Lower leg skin (tissue), 3 donors: ENCODE measurements at regions not wholly inside any gene's neighbourhood (a gene's known extent, or its start where the extent isn't known, plus 50 kb on each side); places are given as distances from the start of the nearest gene placed in this dataset.
"Not testable (repeated sequence)": the region's sequence is repeated elsewhere in the genome, so short reads cannot be mapped to it uniquely, and the experiment has no call there.

Source experiments
- CTCF ChIP-seq, 3 donors: fragments of 450-650 bp; IDR thresholded peaks; one replicate each; pipeline ENCODE4 v1.5.1; 2016; ENCODE audit warnings: antibody characterized with exemption in 3 of 3, mild to moderate bottlenecking in 3 of 3, moderate library complexity in 2 of 3
- POLR2A ChIP-seq, 2 donors: fragments of 450-650 bp; IDR thresholded peaks; one replicate each; pipeline ENCODE4 v1.6.1; 2016 to 2017; ENCODE audit warnings: antibody characterized with exemption in 2 of 2, mild to moderate bottlenecking in 1 of 2, moderate library complexity in 1 of 2

GRCh38 chr4:137868067-137868466, 335.8 kb upstream of the PCDH18 start:
- not testable (repeated sequence) for TF ChIP-seq CTCF, POLR2A (IDR thresholded peaks at IDR 0.05)
